AG08396 (cell line): ENCODE measurements at regions not wholly inside any gene's neighbourhood (a gene's known extent, or its start where the extent isn't known, plus 50 kb on each side); places are given as distances from the start of the nearest gene placed in this dataset.
"Not testable (repeated sequence)": the region's sequence is repeated elsewhere in the genome, so short reads cannot be mapped to it uniquely, and the experiment has no call there.

Experiments used
- DNase-seq: peaks from one replicate; pipeline ENCODE4 v3.0.0; 2012; ENCODE audit warnings: low spot score, mixed read lengths

- no peak for DNase-seq
Measured at GRCh38 chr12:70008944-70009343, 183.9 kb downstream of the MYRFL start.

- DNase-seq: no peak
Measured at GRCh38 chr12:70011353-70011752, 186.3 kb downstream of the MYRFL start.

- not testable (repeated sequence) for DNase-seq
Measured at GRCh38 chr12:70013016-70013415, 188.0 kb downstream of the MYRFL start.

- DNase-seq: no peak
Measured at GRCh38 chr12:70028515-70028914, 203.5 kb downstream of the MYRFL start.

- no peak for DNase-seq
Measured at GRCh38 chr12:70028918-70029317, 203.9 kb downstream of the MYRFL start.

- no peak for DNase-seq
Measured at GRCh38 chr12:70031046-70031445, 206.0 kb downstream of the MYRFL start.

- DNase-seq: no peak
Measured at GRCh38 chr12:70032076-70032475, 207.0 kb downstream of the MYRFL start.

- no peak for DNase-seq
Measured at GRCh38 chr12:70033310-70033709, 208.3 kb downstream of the MYRFL start.

- DNase-seq: no peak
Measured at GRCh38 chr12:70040141-70040540, 203.1 kb upstream of the CNOT2 start.

GRCh38 chr12:70042675-70043074 is 200.6 kb upstream of the CNOT2 start:
- no peak for DNase-seq

- DNase-seq: no peak
Measured at GRCh38 chr12:70043490-70044138, 199.6 kb upstream of the CNOT2 start.

- DNase-seq: no peak
Measured at GRCh38 chr12:70044167-70044566, 199.1 kb upstream of the CNOT2 start.

GRCh38 chr12:70045036-70045435 is 198.2 kb upstream of the CNOT2 start:
- no peak for DNase-seq

GRCh38 chr12:70045514-70045913 is 197.7 kb upstream of the CNOT2 start:
- DNase-seq: no peak

- no peak for DNase-seq
Measured at GRCh38 chr12:70048521-70049250, 194.5 kb upstream of the CNOT2 start.

- DNase-seq: no peak
Measured at GRCh38 chr12:70049596-70050360, 193.5 kb upstream of the CNOT2 start.

- no peak for DNase-seq
Measured at GRCh38 chr12:70052476-70052875, 190.8 kb upstream of the CNOT2 start.

- DNase-seq: peak; percentile 21
Measured at GRCh38 chr12:70052931-70053497, 190.2 kb upstream of the CNOT2 start.

GRCh38 chr12:70059373-70059772 is 183.9 kb upstream of the CNOT2 start:
- no peak for DNase-seq

GRCh38 chr12:70060634-70061033 is 182.6 kb upstream of the CNOT2 start:
- no peak for DNase-seq

- no peak for DNase-seq
Measured at GRCh38 chr12:70068743-70069142, 174.5 kb upstream of the CNOT2 start.

GRCh38 chr12:70069221-70070105 is 173.8 kb upstream of the CNOT2 start:
- no peak for DNase-seq
